DND-41 (cell line): ENCODE measurements at regions not wholly inside any gene's neighbourhood (a gene's known extent, or its start where the extent isn't known, plus 50 kb on each side); places are given as distances from the start of the nearest gene placed in this dataset.

Experiments
- ATAC-seq: fragments of 200-7000 bp; cut with Tn5 transposase; 3 replicates; pipeline ENCODE4 v1.9.1; 2021; ENCODE audit warnings: low read depth; ENCODE audit not compliant: insufficient read depth
- DNase-seq: peaks from one replicate; pipeline ENCODE4 v3.0.0-alpha.2; 2020
- H2AFZ ChIP-seq: 2 replicates; pipeline ENCODE4 v1.6.0; 2012; ENCODE audit warnings: low read depth, low read length
- H3K27ac ChIP-seq: 2 replicates; pipeline ENCODE4 v1.5.1; 2012; ENCODE audit warnings: low read length, inconsistent platforms
- H3K27me3 ChIP-seq: fragments of 200-600 bp; sonication (generic); 2 replicates; pipeline ENCODE4 v1.6.0; 2012; ENCODE audit warnings: low read length, mild to moderate bottlenecking, inconsistent platforms; ENCODE audit not compliant: insufficient read depth, poor library complexity
- H3K36me3 ChIP-seq: 2 replicates; pipeline ENCODE4 v1.5.1; 2012; ENCODE audit warnings: low read length, inconsistent platforms; ENCODE audit not compliant: insufficient read depth
- H3K4me1 ChIP-seq: 2 replicates; pipeline ENCODE4 v1.5.1; 2012; ENCODE audit warnings: mild to moderate bottlenecking, low read length; ENCODE audit not compliant: insufficient read depth
- H3K4me2 ChIP-seq: 2 replicates; pipeline ENCODE4 v1.6.0; 2012; ENCODE audit warnings: mild to moderate bottlenecking, moderate library complexity, low read length, inconsistent platforms; ENCODE audit not compliant: insufficient read depth
- H3K4me3 ChIP-seq, 2 experiments: fragments of 200-600 bp in 1 of 2; shearing (Covaris generic) in 1 of 2; 2 replicates each; pipeline ENCODE4 v1.5.1; 2012 to 2016; ENCODE audit warnings: inconsistent platforms in 2 of 2, low read length in 2 of 2, mild to moderate bottlenecking in 2 of 2, low read depth in 1 of 2, moderate library complexity in 1 of 2
- H3K79me2 ChIP-seq: 2 replicates; pipeline ENCODE4 v1.6.0; 2012; ENCODE audit warnings: low read length, inconsistent platforms; ENCODE audit not compliant: insufficient read depth
- H3K9ac ChIP-seq: 2 replicates; pipeline ENCODE4 v1.6.0; 2012; ENCODE audit warnings: low read depth, mild to moderate bottlenecking, inconsistent platforms, low read length, moderate library complexity
- H3K9me3 ChIP-seq: 2 replicates; pipeline ENCODE4 v1.5.1; 2012; ENCODE audit warnings: low read length, moderate library complexity, mild to moderate bottlenecking, inconsistent platforms; ENCODE audit not compliant: insufficient read depth, severe bottlenecking
- H4K20me1 ChIP-seq: 2 replicates; pipeline ENCODE4 v1.6.0; 2012; ENCODE audit warnings: low read length; ENCODE audit not compliant: insufficient read depth
- EZH2 ChIP-seq: IDR thresholded peaks from 3 replicates; pipeline ENCODE4 v1.6.1; 2012; ENCODE audit warnings: borderline replicate concordance, low read depth, mild to moderate bottlenecking, moderate library complexity, low read length, inconsistent platforms; ENCODE audit not compliant: severe bottlenecking
- TF ChIP-seq, protein P1 (sequence below): IDR thresholded peaks from 2 replicates; pipeline ENCODE4 v1.5.1; 2012; ENCODE audit warnings: borderline replicate concordance, low read length, moderate library complexity, mild to moderate bottlenecking; ENCODE audit not compliant: poor library complexity, severe bottlenecking; ENCODE audit errors: extremely low read depth

- ATAC-seq (no peak), DNase-seq (no peak)
- TF ChIP-seq, protein P1, sequence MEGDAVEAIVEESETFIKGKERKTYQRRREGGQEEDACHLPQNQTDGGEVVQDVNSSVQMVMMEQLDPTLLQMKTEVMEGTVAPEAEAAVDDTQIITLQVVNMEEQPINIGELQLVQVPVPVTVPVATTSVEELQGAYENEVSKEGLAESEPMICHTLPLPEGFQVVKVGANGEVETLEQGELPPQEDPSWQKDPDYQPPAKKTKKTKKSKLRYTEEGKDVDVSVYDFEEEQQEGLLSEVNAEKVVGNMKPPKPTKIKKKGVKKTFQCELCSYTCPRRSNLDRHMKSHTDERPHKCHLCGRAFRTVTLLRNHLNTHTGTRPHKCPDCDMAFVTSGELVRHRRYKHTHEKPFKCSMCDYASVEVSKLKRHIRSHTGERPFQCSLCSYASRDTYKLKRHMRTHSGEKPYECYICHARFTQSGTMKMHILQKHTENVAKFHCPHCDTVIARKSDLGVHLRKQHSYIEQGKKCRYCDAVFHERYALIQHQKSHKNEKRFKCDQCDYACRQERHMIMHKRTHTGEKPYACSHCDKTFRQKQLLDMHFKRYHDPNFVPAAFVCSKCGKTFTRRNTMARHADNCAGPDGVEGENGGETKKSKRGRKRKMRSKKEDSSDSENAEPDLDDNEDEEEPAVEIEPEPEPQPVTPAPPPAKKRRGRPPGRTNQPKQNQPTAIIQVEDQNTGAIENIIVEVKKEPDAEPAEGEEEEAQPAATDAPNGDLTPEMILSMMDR: no peak
- TF ChIP-seq EZH2: no peak
- H3K27me3 ChIP-seq: peaks cover 31% of the 10 kb centered on the region
- H3K27ac ChIP-seq: no peak overlapping the region
- H3K4me3 ChIP-seq: no peak overlapping the region
- no peak overlapping the region for H3K4me2 ChIP-seq
- no peaks in the 10 kb centered on the region for H4K20me1 ChIP-seq
- H3K36me3 ChIP-seq: no peaks in the 10 kb centered on the region
- no peak overlapping the region for H2AFZ ChIP-seq
- no peaks in the 10 kb centered on the region for H3K4me1 ChIP-seq
- no peak overlapping the region for H3K9ac ChIP-seq
- H3K79me2 ChIP-seq: no peaks in the 10 kb centered on the region
- H3K9me3 ChIP-seq: no peaks in the 10 kb centered on the region
Measured at GRCh38 chr2:215667585-215668377, 231.9 kb upstream of the FN1 start.

- Histone ChIP-seq H3K9ac (no peak overlapping the region), H3K79me2 (no peaks in the 10 kb centered on the region), H3K4me3 (no peak overlapping the region), H4K20me1 (no peaks in the 10 kb centered on the region), H3K4me2 (no peak overlapping the region), H3K36me3 (no peaks in the 10 kb centered on the region), H2AFZ (no peak overlapping the region), H3K27me3 (peaks cover 24% of the 10 kb centered on the region), H3K4me1 (no peaks in the 10 kb centered on the region), H3K27ac (no peak overlapping the region), H3K9me3 (no peaks in the 10 kb centered on the region)
- DNase-seq (no peak), ATAC-seq (no peak)
- TF ChIP-seq, protein P1: no peak
- TF ChIP-seq EZH2: no peak
Measured at GRCh38 chr2:215664847-215665525, 229.1 kb upstream of the FN1 start.

GRCh38 chr2:215662715-215663114 is 226.8 kb upstream of the FN1 start:
- H3K4me1 ChIP-seq: no peaks in the 10 kb centered on the region
- H3K4me2 ChIP-seq: no peak overlapping the region
- H2AFZ ChIP-seq: no peak overlapping the region
- peaks cover 8% of the 10 kb centered on the region for H3K27me3 ChIP-seq
- DNase-seq (no peak), ATAC-seq (no peak)
- TF ChIP-seq, protein P1: no peak
- TF ChIP-seq EZH2: no peak
- no peaks in the 10 kb centered on the region for H3K9me3 ChIP-seq
- no peaks in the 10 kb centered on the region for H4K20me1 ChIP-seq
- H3K79me2 ChIP-seq: no peaks in the 10 kb centered on the region
- no peak overlapping the region for H3K27ac ChIP-seq
- H3K36me3 ChIP-seq: no peaks in the 10 kb centered on the region
- no peak overlapping the region for H3K9ac ChIP-seq
- H3K4me3 ChIP-seq: no peak overlapping the region
